ENCODE measurements at regions not wholly inside any gene's neighbourhood (a gene's known extent, or its start where the extent isn't known, plus 50 kb on each side); places are given as distances from the start of the nearest gene placed in this dataset.

DNA sequence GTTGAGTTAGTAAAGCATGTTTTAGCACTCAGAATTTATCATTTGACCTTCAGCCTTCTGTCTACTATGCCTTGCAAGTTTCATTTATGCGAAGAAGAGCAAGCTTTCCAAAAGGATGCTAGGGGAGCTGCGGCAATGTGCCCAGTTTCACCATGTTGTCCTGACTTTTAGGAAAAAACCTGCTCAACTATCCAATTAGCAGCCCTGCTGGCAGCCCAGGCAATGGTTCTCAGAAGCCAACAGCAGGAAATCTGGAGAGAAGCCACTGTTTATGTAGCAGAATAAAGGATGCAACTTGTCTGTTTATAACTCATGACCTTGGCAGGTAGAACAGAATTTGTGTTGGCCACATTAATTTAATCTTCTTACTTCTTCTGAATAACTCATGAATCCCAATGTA, 230.8 kb downstream of the ABCC12 start:
- no peaks in the 10 kb centered on the region for H3K9me3 ChIP-seq (ENCODE audit: low read length)
- POLR2A ChIA-PET = no interaction called here
- TF ChIP-seq EZH2phosphoT487 (IDR thresholded peaks at IDR 0.05; ENCODE audit: borderline replicate concordance, low read depth, low read length) = no peak
- TF ChIP-seq, protein P1, sequence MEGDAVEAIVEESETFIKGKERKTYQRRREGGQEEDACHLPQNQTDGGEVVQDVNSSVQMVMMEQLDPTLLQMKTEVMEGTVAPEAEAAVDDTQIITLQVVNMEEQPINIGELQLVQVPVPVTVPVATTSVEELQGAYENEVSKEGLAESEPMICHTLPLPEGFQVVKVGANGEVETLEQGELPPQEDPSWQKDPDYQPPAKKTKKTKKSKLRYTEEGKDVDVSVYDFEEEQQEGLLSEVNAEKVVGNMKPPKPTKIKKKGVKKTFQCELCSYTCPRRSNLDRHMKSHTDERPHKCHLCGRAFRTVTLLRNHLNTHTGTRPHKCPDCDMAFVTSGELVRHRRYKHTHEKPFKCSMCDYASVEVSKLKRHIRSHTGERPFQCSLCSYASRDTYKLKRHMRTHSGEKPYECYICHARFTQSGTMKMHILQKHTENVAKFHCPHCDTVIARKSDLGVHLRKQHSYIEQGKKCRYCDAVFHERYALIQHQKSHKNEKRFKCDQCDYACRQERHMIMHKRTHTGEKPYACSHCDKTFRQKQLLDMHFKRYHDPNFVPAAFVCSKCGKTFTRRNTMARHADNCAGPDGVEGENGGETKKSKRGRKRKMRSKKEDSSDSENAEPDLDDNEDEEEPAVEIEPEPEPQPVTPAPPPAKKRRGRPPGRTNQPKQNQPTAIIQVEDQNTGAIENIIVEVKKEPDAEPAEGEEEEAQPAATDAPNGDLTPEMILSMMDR (conservative IDR thresholded peaks at IDR 0.05; ENCODE audit: low read length) = no peak
- CTCF ChIA-PET (ENCODE audit: unreplicated experiment) = no interaction called here
- H3K4me2 ChIP-seq (ENCODE audit: low read length) = no peak overlapping the region
- H4K20me1 ChIP-seq (ENCODE audit: insufficient read depth, low read length) = no peaks in the 10 kb centered on the region
- no peaks in the 10 kb centered on the region for H3K4me1 ChIP-seq (ENCODE audit: insufficient read depth, low read length, poor library complexity, severe bottlenecking)
- H3K4me3 ChIP-seq (ENCODE audit: low read depth, low read length, poor library complexity, severe bottlenecking) = no peak overlapping the region
- H3K36me3 ChIP-seq (ENCODE audit: insufficient read depth, low read length) = no peaks in the 10 kb centered on the region
- H3K27ac ChIP-seq (ENCODE audit: low read depth, low read length, poor library complexity, severe bottlenecking) = no peak overlapping the region
- BruUV-seq (replicated peaks) = no TSS peak
- intact Hi-C loops (cut with micrococcal nuclease; ENCODE audit: unreplicated experiment) = no loop called here
- no peaks in the 10 kb centered on the region for H3K79me2 ChIP-seq (ENCODE audit: insufficient read depth, low read depth, low read length)
- no peak overlapping the region for H2AFZ ChIP-seq (ENCODE audit: low read length)
- no peaks in the 10 kb centered on the region for H3K9me2 ChIP-seq (ENCODE audit: insufficient read depth, low read length)
- DNase-seq (ENCODE audit: low spot score) = no peak

DNA sequence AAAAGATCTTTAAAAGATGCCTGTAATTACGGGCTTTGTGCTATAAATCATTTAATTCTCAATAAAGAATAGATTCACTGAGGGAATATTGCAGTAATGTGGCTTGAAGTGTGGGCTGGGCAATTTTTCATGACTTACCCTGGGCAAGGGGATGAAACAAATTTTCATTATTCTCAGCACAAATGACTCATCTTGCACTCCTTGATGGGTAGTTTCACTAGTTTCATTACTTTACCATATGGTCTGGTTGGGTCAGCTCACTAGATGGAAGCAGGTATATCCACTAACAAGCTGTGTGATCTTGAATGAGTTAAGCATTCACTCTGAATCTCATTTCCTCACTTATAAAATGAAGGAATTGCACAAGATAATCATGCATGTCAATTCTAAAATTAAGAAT, 234.3 kb downstream of the ABCC12 start:
- H3K4me1 ChIP-seq (ENCODE audit: insufficient read depth, low read length, poor library complexity, severe bottlenecking) = no peaks in the 10 kb centered on the region
- H3K36me3 ChIP-seq (ENCODE audit: insufficient read depth, low read length) = no peaks in the 10 kb centered on the region
- ChIA-PET CTCF (ENCODE audit: unreplicated experiment) (no interaction called here), POLR2A (no interaction called here)
- BruUV-seq (replicated peaks) = no TSS peak
- intact Hi-C loops (cut with micrococcal nuclease; ENCODE audit: unreplicated experiment) = no loop called here
- no peak for TF ChIP-seq EZH2phosphoT487 (IDR thresholded peaks at IDR 0.05; ENCODE audit: borderline replicate concordance, low read depth, low read length)
- TF ChIP-seq, protein P1 (conservative IDR thresholded peaks at IDR 0.05; ENCODE audit: low read length) = no peak
- H3K27ac ChIP-seq (ENCODE audit: low read depth, low read length, poor library complexity, severe bottlenecking) = no peak overlapping the region
- H4K20me1 ChIP-seq (ENCODE audit: insufficient read depth, low read length) = no peaks in the 10 kb centered on the region
- no peak overlapping the region for H2AFZ ChIP-seq (ENCODE audit: low read length)
- DNase-seq (ENCODE audit: low spot score) = no peak
- H3K9me3 ChIP-seq (ENCODE audit: low read length) = no peaks in the 10 kb centered on the region
- no peaks in the 10 kb centered on the region for H3K79me2 ChIP-seq (ENCODE audit: insufficient read depth, low read depth, low read length)
- no peak overlapping the region for H3K4me2 ChIP-seq (ENCODE audit: low read length)
- no peak overlapping the region for H3K4me3 ChIP-seq (ENCODE audit: low read depth, low read length, poor library complexity, severe bottlenecking)
- H3K9me2 ChIP-seq (ENCODE audit: insufficient read depth, low read length) = no peaks in the 10 kb centered on the region

DNA sequence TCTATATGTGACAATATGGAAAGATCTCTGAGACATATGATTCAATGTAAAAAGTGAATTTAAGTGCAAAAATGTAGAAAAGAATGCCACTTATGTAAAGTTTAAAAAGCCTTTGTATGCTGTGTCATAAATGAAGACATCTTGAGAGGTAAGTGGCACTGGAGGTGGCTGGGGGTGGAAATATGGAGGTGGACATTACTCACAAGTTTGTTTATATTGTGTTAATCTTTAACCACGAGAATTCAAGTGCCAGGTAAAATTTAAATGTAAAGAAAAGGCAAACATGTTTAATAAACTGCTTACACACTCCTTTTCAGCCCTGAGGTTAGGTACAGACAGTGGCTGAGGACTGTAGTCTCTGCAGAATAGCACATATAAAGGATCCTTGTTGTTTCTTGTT, 235.1 kb downstream of the ABCC12 start:
- POLR2A ChIA-PET = interaction anchor here (0.5 kb wide), 1 partner anchor 158 kb away, joined by 3 read pairs; no protein-coding TSS in a partner anchor
- CTCF ChIA-PET (ENCODE audit: unreplicated experiment) = no interaction called here
- TF ChIP-seq, protein P1 (conservative IDR thresholded peaks at IDR 0.05; ENCODE audit: low read length) = no peak
- TF ChIP-seq EZH2phosphoT487 (IDR thresholded peaks at IDR 0.05; ENCODE audit: borderline replicate concordance, low read depth, low read length) = no peak

More for the DNA sequence above, 235.1 kb downstream of the ABCC12 start:
- Histone ChIP-seq H3K4me3 (ENCODE audit: low read depth, low read length, poor library complexity, severe bottlenecking) (no peak overlapping the region), H3K4me2 (ENCODE audit: low read length) (no peak overlapping the region), H2AFZ (ENCODE audit: low read length) (no peak overlapping the region), H3K79me2 (ENCODE audit: insufficient read depth, low read depth, low read length) (no peaks in the 10 kb centered on the region), H3K9me3 (ENCODE audit: low read length) (no peaks in the 10 kb centered on the region), H3K27ac (ENCODE audit: low read depth, low read length, poor library complexity, severe bottlenecking) (no peak overlapping the region), H3K36me3 (ENCODE audit: insufficient read depth, low read length) (no peaks in the 10 kb centered on the region), H4K20me1 (ENCODE audit: insufficient read depth, low read length) (no peaks in the 10 kb centered on the region), H3K4me1 (ENCODE audit: insufficient read depth, low read length, poor library complexity, severe bottlenecking) (no peaks in the 10 kb centered on the region), H3K9me2 (ENCODE audit: insufficient read depth, low read length) (no peaks in the 10 kb centered on the region)
- no TSS peak for BruUV-seq (replicated peaks)
- DNase-seq (ENCODE audit: low spot score) = no peak
- intact Hi-C loops (cut with micrococcal nuclease; ENCODE audit: unreplicated experiment) = no loop called here

Measured in OCI-LY7 (cell line).